Activated CD4-positive, alpha-beta T cell treated with anti-CD3 and anti-CD28 coated beads, Interleukin-2, Interleukin-4, amounts not matched to agents 100 ng/mL and 50 ng/mL, durations not matched to agents 16 hours and 8 hours (primary cell): ENCODE measurements at regions not wholly inside any gene's neighbourhood (a gene's known extent, or its start where the extent isn't known, plus 50 kb on each side); places are given as distances from the start of the nearest gene placed in this dataset.
"Not testable (repeated sequence)": the region's sequence is repeated elsewhere in the genome, so short reads cannot be mapped to it uniquely, and the experiment has no call there.

ENCODE experiments used
- DNase-seq: peaks from one replicate; pipeline ENCODE4 v3.0.0-alpha.2; 2020; ENCODE audit warnings: low spot score

DNA sequence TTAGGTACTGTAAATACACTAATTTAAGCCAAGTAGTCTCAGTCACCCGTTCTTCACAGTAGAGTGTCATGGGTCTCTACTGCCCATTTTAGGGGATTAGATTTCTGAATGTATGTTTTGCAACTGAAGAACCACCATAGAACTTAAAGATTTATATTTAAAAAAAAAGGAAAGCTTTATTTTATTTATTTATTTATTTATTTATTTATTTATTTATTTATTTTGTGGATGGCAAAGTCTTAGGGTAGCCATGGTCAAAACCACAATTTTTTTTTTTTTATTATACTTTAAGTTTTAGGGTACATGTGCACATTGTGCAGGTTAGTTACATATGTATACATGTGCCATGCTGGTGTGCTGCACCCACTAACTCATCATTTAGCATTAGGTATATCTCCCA is 960.4 kb upstream of the COX7C start:
- not testable (repeated sequence) for DNase-seq

GRCh38 chr5:85662969-85663707 is 954.6 kb upstream of the COX7C start:
- not testable (repeated sequence) for DNase-seq

DNA sequence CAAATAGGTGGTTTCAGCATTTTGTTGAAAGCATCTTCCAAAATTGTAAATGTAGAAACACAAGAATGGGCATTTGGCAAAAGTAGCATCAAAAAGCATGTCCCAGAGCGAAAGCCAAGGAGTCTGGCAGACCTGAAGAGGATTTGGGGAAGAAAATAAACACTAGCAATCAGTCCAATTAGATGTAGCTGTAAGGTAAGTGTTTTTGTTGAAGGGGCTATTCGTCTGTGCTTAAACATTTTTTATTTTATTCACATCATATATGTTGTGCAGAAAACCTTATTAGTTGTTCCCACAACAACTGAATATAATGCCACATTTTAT is 954.1 kb upstream of the COX7C start:
- DNase-seq = no peak

DNA sequence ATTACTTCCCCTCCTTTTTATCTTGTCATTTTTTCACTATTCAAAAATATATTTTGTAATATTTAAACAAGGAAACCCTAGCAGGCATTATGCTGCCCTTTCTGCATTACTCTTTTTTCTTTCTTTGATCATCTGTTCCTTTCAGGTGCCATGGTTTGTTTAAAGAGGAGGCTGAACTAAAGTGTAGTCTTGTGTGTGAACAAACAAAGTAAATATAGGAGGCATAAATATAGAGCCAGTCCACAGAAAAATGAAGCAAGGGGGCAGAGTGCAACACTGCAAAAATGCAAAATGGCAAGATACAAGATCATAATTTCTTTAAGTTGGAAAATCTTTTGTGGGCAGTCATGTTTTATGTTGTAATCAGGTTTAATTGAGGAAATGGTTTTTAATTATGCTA is 947.3 kb upstream of the COX7C start:
- DNase-seq = no peak

DNA sequence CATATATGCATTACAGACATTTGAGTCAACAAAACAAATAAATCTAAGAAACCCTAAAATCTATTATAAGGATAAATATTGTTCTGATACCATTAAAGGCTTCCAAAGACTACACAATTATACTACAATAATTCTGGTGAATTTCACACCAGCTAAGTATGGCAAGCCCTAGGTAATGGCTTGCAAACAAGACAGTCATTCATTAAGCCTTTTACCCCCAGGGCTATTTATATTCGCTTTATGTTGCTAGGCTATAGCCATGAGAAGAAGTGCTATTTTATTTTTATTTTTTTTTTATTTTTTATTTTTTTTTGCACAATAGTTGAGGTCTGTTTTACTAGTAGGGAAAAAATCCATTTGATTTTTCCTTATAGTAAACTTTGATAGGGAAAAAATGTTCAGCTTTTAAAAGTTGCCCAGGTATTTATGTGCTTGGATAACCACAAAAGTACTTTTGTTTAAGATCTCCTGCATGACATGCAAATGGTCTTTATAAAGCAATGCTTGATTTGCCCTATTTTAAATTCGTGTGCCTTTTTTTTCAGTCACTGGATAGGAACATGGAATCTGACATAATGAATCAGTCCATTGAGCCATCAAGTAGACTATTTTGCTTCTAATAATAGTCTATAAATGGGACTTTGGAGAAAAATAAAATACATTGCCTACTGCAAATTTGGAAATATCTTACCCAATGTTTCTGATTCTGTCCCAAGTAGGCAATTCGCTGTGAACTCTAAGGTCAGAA is 946.3 kb upstream of the COX7C start:
- DNase-seq = no peak

DNA sequence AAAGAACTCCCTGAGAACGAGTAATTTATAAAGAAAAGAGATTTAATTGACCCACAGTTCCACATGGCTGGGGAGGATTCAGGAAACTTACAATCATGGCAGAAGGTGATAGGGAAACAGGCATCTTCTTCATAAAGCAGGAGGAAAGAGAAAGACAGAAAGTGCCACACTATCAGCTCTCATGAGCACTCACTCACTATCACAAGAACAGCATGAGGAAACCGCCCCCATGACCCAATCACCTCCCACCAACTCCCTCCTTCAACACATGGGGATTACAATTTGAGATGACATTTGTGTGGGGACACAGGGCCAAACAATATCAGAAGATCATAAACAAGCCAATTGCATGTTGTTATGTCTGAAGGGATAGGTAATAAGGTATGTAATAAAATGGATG is 935.9 kb upstream of the COX7C start:
- no peak for DNase-seq

GRCh38 chr5:85684351-85684750 is 933.4 kb upstream of the COX7C start:
- no peak for DNase-seq

DNA sequence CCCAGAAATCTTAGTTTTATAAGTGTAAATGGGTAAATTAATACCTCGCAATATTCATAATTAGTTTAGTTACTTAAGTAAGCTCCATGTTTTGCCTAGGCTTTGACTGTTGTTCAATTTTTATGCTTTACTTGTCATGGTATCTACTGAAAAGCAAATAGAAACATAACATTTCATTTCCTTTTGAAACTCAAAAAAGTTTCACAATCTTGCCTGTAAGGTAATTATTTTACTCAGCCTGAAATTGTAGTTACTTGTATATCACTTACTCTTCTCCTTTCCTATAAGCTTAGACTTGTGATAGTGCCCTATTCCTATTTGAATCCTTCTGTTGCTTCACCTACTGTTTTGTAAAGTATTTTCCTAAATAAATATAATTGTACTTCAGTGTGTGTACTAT is 914.4 kb upstream of the COX7C start:
- no peak for DNase-seq

DNA sequence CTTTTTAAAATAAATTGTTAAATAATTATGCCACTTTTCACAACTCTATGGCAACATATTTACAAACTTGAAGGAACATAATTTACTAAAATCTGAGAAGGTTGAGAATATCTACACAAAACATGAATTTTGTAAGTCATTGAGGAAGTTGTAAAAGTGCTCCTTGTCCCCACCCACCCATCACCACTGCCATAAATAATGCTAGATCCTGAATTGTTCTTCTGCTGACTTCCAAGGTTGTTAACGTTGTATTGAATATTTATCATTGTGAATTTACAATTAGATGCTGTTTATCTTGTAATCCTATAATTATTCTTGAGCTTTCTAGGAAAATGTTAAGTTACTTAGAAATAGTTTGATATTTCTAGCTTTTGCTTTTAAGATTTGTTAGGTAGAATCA is 908.0 kb upstream of the COX7C start:
- DNase-seq = no peak

GRCh38 chr5:85716344-85717202 is 901.2 kb upstream of the COX7C start:
- DNase-seq = no peak

DNA sequence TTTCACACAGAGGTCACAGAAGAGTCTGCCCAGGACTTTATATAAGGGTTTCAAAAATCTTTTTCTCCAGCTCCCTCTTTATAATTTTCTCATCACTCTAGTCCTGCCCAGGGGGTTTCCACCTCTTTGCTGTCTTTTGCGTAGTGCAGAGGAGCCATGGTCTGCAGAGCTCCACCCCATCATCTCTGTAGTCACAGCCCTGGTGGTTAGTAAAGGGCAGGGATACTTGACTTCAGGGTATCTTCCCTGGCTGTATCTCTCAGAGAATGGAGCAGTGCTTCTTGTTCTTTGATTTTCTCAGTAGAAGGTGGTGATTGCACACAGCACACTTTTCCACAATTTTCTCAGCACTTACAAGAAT is 900.6 kb upstream of the COX7C start:
- DNase-seq = no peak

GRCh38 chr5:85732185-85732584 is 885.6 kb upstream of the COX7C start:
- DNase-seq = no peak

DNA sequence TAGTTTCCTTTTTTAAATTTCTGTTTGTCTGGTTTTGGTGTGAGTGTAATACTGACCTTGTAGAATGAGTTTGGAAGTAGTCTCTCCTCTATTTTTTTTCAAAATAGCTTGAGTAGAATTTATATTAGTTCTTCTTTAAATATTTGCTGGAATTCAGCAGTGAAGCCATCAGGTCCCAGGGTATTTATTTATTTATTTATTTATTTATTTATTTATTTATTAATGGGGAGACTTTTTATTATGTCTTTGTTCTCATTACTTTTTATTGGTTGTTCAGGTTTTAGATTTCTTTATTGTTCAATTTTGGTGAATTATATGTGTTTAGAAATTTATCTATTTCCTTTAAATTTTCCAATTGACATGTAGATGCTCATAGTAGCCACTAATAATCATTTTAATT is 875.8 kb upstream of the COX7C start:
- DNase-seq = no peak

DNA sequence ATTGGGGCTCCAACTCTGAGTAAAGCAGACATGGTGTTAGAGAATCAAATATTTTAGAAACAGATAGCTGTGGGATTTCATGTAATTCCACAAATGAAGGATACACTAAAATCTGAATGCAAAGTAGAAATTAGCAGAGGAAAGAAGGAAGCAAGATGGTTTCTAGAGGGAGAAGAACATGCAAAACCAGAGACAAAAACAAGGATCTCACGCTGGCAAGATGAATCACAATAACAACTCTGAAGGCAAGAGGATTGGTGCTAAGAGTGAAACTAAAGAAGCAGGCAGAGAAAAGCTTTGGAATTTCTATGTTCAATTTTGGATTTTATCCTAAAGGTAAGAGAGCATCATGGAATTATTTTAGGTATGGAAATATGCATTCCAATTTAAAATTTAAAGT is 857.2 kb upstream of the COX7C start:
- no peak for DNase-seq

- no peak for DNase-seq
These were observed 848.4 kb upstream of the COX7C start for GRCh38 chr5:85769347-85769746.

DNA sequence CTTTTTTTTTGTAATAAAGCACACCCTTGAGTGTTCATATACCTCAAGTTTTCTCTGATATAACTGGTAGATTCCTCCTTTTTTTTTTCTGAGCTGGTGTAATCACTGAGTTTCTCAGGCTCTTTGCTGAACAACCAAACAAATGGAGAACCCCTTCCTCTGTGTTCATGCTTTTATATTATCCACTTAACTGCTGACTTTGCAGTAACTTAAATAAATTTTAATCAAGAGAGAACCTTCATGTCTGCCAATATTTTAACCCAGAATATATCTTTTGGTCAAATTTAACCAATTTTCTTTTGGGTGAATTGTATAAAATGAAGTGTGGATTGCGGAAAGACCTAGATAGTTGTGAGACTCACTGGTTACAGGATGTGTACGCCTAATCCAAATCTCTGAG is 833.0 kb upstream of the COX7C start:
- DNase-seq = no peak

DNA sequence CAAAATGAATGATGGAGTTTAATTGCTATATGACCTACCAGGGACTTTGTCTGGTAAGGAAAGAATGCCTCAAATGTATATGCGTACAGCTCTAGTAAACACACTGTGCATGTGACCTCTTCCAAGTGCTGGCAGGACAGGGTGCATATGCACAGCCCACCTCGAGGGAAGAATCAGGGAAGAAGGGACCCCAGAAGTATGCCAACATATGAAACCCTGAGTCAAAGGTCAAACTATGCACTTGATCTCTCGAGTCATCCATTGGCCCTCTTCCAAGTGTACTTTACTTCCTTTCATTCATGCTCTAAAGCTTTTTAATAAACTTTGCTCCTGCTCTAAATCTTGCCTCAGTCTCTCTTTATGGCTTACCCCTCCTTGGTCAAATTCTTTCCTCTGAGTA is 804.6 kb upstream of the COX7C start:
- DNase-seq = no peak

GRCh38 chr5:85814596-85814995 is 803.1 kb upstream of the COX7C start:
- DNase-seq = no peak

DNA sequence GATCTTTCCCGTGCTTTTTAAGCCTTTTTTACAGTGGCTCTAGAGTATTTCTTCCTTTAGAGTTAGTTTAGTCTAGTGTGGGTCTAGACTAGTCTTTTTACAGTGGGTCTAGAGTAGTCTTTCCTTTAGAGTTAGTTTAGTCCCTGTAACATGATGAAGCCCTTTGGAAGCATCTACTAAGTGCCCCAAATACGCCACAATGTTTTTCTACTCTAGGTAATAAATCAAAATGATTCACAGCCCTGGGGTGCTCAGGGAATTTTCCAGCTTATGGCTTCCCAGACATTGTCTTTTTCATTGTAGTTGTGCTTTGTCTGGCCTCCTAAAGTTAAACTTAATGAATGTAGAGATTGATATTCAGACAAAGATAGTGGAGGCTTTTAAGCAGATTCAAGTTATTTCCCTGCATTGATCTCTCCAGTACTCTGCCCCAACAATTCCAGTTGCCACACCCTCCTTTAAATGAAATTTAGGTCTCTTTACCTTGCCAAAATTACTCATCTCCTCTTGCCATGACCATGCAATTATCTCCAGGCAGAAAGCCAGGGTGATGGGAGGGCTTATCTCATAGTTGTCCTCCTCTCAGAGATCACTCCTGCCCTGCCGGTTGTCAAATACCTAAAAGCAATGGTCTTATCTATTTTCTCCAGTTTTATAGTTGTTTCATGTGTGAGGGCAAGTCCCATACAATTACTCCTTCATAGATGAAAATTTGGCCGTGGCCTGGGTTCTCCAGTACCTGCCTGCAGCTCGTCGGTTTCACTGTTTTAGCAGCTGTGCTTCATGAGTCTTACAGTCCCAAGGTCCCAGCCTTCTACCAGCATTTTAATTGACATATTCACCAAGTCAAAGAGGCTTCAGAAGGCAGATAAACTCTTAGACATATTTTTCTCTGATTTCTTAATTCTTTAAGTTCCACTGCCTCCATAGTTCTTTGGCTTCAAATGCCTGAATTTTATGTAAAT is 794.0 kb upstream of the COX7C start:
- DNase-seq = no peak

GRCh38 chr5:85838781-85839180 is 779.0 kb upstream of the COX7C start:
- DNase-seq = no peak

GRCh38 chr5:85841653-85842052 is 776.1 kb upstream of the COX7C start:
- no peak for DNase-seq

DNA sequence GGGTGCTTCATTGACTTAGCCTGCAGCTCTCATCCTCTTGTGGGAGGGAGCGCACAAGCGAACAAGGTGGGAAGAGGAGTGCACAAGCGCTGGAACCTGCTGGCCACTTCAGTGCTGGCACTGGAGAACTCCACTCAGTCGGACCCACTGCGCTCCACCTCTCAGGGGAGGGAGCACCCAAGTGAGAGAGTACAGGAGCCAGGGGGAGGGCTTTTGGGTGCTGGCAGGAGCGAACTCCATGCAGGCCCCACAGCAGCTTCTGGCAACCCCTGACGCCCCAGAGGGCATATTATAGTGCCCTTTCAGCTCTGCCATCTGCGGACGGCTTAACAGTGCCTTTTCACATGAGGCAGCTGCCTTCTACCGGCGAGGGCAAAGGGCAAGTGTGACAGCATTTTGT is 774.2 kb upstream of the COX7C start:
- DNase-seq = no peak
